ENCODE measurements at regions not wholly inside any gene's neighbourhood (a gene's known extent, or its start where the extent isn't known, plus 50 kb on each side); places are given as distances from the start of the nearest gene placed in this dataset.

GRCh38 chr6:9398767-9399373 lies 963.5 kb upstream of the SLC35B3 start:
- Histone ChIP-seq H3K4me3 (ENCODE audit: low read depth, low read length) (no peak overlapping the region), H3K27me3 (ENCODE audit: control insufficient read depth, insufficient read depth, low read length) (no peaks in the 10 kb centered on the region), H3K27ac (ENCODE audit: low read depth, low read length) (no peak overlapping the region), H3K9me3 (ENCODE audit: control insufficient read depth, insufficient read depth, low read length) (peaks cover 6% of the 10 kb centered on the region)
- CTCF ChIA-PET: interaction anchor here (0.5 kb wide), 1 partner anchor 14 kb away, joined by 3 read pairs; no protein-coding TSS in a partner anchor
- TF ChIP-seq, protein P1, sequence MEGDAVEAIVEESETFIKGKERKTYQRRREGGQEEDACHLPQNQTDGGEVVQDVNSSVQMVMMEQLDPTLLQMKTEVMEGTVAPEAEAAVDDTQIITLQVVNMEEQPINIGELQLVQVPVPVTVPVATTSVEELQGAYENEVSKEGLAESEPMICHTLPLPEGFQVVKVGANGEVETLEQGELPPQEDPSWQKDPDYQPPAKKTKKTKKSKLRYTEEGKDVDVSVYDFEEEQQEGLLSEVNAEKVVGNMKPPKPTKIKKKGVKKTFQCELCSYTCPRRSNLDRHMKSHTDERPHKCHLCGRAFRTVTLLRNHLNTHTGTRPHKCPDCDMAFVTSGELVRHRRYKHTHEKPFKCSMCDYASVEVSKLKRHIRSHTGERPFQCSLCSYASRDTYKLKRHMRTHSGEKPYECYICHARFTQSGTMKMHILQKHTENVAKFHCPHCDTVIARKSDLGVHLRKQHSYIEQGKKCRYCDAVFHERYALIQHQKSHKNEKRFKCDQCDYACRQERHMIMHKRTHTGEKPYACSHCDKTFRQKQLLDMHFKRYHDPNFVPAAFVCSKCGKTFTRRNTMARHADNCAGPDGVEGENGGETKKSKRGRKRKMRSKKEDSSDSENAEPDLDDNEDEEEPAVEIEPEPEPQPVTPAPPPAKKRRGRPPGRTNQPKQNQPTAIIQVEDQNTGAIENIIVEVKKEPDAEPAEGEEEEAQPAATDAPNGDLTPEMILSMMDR (IDR thresholded peaks at IDR 0.05; ENCODE audit: low read depth, low read length): no peak
- POLR2A ChIA-PET: no interaction called here
- no peak for DNase-seq (ENCODE audit: low read depth, low spot score)

- H3K27me3 ChIP-seq (ENCODE audit: control insufficient read depth, insufficient read depth, low read length): no peaks in the 10 kb centered on the region
- CTCF ChIA-PET: interaction anchor here (0.5 kb wide), 1 partner anchor 15 kb away, joined by 3 read pairs; no protein-coding TSS in a partner anchor
- H3K4me3 ChIP-seq (ENCODE audit: low read depth, low read length): no peak overlapping the region
- TF ChIP-seq, protein P1 (IDR thresholded peaks at IDR 0.05; ENCODE audit: low read depth, low read length): no peak
- H3K9me3 ChIP-seq (ENCODE audit: control insufficient read depth, insufficient read depth, low read length): peaks cover 6% of the 10 kb centered on the region
- POLR2A ChIA-PET: no interaction called here
- no peak overlapping the region for H3K27ac ChIP-seq (ENCODE audit: low read depth, low read length)
- DNase-seq (ENCODE audit: low read depth, low spot score): no peak
Observed at GRCh38 chr6:9398071-9398766, 962.9 kb upstream of the SLC35B3 start.

- DNase-seq (ENCODE audit: low read depth, low spot score): no peak
- Histone ChIP-seq H3K27ac (ENCODE audit: low read depth, low read length) (no peak overlapping the region), H3K9me3 (ENCODE audit: control insufficient read depth, insufficient read depth, low read length) (no peaks in the 10 kb centered on the region), H3K27me3 (ENCODE audit: control insufficient read depth, insufficient read depth, low read length) (no peaks in the 10 kb centered on the region), H3K4me3 (ENCODE audit: low read depth, low read length) (no peak overlapping the region)
- TF ChIP-seq, protein P1 (IDR thresholded peaks at IDR 0.05; ENCODE audit: low read depth, low read length): no peak
- POLR2A ChIA-PET: no interaction called here
- CTCF ChIA-PET: no interaction called here
Observed at GRCh38 chr6:9388596-9388995, 953.3 kb upstream of the SLC35B3 start.

DNA sequence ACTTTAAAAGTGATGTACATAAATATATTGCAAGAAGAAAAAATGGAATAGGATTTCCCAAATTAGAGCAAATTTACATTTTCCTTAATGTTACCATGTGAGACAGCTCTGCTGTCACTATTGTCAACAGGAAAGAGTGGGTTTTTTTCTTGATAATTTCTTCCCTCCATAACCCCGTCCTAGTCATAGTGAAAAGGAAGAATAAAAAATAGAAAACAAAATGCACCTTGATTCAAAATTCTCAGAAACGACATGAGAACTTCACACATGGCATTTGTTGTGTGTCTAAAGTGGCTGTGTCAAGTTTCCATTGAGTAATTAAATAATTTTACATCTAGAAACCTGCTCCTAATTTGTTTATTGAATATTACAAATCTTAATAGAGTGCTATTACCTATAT lies 945.2 kb upstream of the SLC35B3 start:
- TF ChIP-seq, protein P1 (IDR thresholded peaks at IDR 0.05; ENCODE audit: low read depth, low read length): no peak
- no peaks in the 10 kb centered on the region for H3K27me3 ChIP-seq (ENCODE audit: control insufficient read depth, insufficient read depth, low read length)
- no peak for DNase-seq (ENCODE audit: low read depth, low spot score)
- POLR2A ChIA-PET: no interaction called here
- CTCF ChIA-PET: no interaction called here
- no peak overlapping the region for H3K4me3 ChIP-seq (ENCODE audit: low read depth, low read length)
- no peak overlapping the region for H3K27ac ChIP-seq (ENCODE audit: low read depth, low read length)
- H3K9me3 ChIP-seq (ENCODE audit: control insufficient read depth, insufficient read depth, low read length): no peaks in the 10 kb centered on the region

DNA sequence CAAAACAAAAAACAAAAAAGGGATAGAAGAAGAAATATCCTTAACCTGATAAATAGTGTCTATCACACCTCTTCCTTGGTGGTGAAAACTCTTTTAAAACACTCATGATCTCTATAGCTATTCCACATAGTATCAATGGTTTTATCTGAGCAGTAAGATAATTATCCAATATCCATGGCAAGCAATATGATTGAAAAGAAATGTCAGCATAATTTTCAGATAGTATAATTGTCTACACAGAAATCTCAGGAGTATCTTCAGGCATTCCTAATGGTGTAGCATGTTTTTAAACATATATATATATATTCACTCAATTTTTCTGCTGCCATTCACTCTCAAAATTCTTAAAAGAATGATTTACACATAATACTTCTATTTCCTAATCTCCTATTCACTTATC lies 938.0 kb upstream of the SLC35B3 start:
- TF ChIP-seq, protein P1 (IDR thresholded peaks at IDR 0.05; ENCODE audit: low read depth, low read length): no peak
- Histone ChIP-seq H3K27ac (ENCODE audit: low read depth, low read length) (no peak overlapping the region), H3K9me3 (ENCODE audit: control insufficient read depth, insufficient read depth, low read length) (no peaks in the 10 kb centered on the region), H3K4me3 (ENCODE audit: low read depth, low read length) (no peak overlapping the region), H3K27me3 (ENCODE audit: control insufficient read depth, insufficient read depth, low read length) (no peaks in the 10 kb centered on the region)
- ChIA-PET POLR2A (no interaction called here), CTCF (no interaction called here)
- DNase-seq (ENCODE audit: low read depth, low spot score): no peak
